ENCODE measurements at regions not wholly inside any gene's neighbourhood (a gene's known extent, or its start where the extent isn't known, plus 50 kb on each side); places are given as distances from the start of the nearest gene placed in this dataset.

GRCh38 chr18:61157451-61157850 lies 175.8 kb upstream of the CDH20 start:
- Mint-ChIP-seq H3K4me3 (no peak overlapping the region), H3K27me3 (ENCODE audit: insufficient read depth) (no peaks in the 10 kb centered on the region), H3K4me1 (peaks cover 6% of the 10 kb centered on the region), H3K27ac (no peak overlapping the region), H3K9me3 (no peaks in the 10 kb centered on the region), H3K36me3 (ENCODE audit: low read depth) (no peaks in the 10 kb centered on the region)
- H3K9me3 ChIP-seq (ENCODE audit: control insufficient read depth, low read length), result no peaks in the 10 kb centered on the region
- H3K4me1 ChIP-seq (ENCODE audit: control insufficient read depth, insufficient read depth, low read length), result no peaks in the 10 kb centered on the region
- H3K27me3 ChIP-seq (ENCODE audit: control insufficient read depth, insufficient read depth, low read length, poor library complexity, severe bottlenecking), result no peaks in the 10 kb centered on the region
- H3K4me3 ChIP-seq (ENCODE audit: low read length), result no peak overlapping the region
- no peaks in the 10 kb centered on the region for H3K36me3 ChIP-seq (ENCODE audit: control insufficient read depth, insufficient read depth, low read length)
- TF ChIP-seq, protein P1, sequence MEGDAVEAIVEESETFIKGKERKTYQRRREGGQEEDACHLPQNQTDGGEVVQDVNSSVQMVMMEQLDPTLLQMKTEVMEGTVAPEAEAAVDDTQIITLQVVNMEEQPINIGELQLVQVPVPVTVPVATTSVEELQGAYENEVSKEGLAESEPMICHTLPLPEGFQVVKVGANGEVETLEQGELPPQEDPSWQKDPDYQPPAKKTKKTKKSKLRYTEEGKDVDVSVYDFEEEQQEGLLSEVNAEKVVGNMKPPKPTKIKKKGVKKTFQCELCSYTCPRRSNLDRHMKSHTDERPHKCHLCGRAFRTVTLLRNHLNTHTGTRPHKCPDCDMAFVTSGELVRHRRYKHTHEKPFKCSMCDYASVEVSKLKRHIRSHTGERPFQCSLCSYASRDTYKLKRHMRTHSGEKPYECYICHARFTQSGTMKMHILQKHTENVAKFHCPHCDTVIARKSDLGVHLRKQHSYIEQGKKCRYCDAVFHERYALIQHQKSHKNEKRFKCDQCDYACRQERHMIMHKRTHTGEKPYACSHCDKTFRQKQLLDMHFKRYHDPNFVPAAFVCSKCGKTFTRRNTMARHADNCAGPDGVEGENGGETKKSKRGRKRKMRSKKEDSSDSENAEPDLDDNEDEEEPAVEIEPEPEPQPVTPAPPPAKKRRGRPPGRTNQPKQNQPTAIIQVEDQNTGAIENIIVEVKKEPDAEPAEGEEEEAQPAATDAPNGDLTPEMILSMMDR (conservative IDR thresholded peaks at IDR 0.05), result no peak
- H3K27ac ChIP-seq (ENCODE audit: low read depth, low read length), result no peak overlapping the region
- H3K9ac ChIP-seq (ENCODE audit: extremely low read depth, low read length, poor library complexity, severe bottlenecking), result no peak overlapping the region
- no peak for DNase-seq
- 87 to 88% methylated on average over 3 to 6 of the region's 6 CpGs for WGBS, 2 experiments (ENCODE audit: insufficient coverage in 1 of 2, insufficient read length in 1 of 2)

DNA sequence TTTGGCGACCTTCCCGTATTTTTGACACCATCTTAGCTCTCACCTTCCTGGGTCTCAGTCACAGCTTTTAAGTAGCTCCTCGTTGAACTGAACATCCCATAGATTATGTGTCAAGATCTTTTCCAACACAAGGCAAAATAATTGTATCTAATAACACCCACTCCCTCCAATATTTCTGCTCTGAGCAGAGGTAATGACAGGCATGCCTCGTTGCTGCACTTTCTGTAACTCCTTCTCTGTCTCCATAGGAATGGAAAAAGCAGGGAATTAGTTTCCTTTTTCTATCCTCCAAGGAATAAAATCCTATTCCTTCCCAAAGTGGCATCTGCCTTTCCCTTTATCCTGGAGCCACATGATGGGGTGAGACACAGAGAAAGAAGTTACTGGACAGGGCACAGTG lies 174.0 kb upstream of the CDH20 start:
- H3K9me3 Mint-ChIP-seq, result no peaks in the 10 kb centered on the region
- TF ChIP-seq, protein P1 (conservative IDR thresholded peaks at IDR 0.05), result no peak
- H3K27me3 Mint-ChIP-seq (ENCODE audit: insufficient read depth), result no peaks in the 10 kb centered on the region
- no peak overlapping the region for H3K4me3 ChIP-seq (ENCODE audit: low read length)
- no peaks in the 10 kb centered on the region for H3K27me3 ChIP-seq (ENCODE audit: control insufficient read depth, insufficient read depth, low read length, poor library complexity, severe bottlenecking)
- DNase-seq, result no peak
- no peaks in the 10 kb centered on the region for H3K4me1 ChIP-seq (ENCODE audit: control insufficient read depth, insufficient read depth, low read length)
- H3K27ac Mint-ChIP-seq, result no peak overlapping the region
- no peaks in the 10 kb centered on the region for H3K36me3 Mint-ChIP-seq (ENCODE audit: low read depth)
- H3K9me3 ChIP-seq (ENCODE audit: control insufficient read depth, low read length), result no peaks in the 10 kb centered on the region
- H3K27ac ChIP-seq (ENCODE audit: low read depth, low read length), result no peak overlapping the region
- H3K4me1 Mint-ChIP-seq, result peaks cover 13% of the 10 kb centered on the region
- H3K36me3 ChIP-seq (ENCODE audit: control insufficient read depth, insufficient read depth, low read length), result no peaks in the 10 kb centered on the region
- no peak overlapping the region for H3K4me3 Mint-ChIP-seq
- H3K9ac ChIP-seq (ENCODE audit: extremely low read depth, low read length, poor library complexity, severe bottlenecking), result no peak overlapping the region
- 92 to 97% methylated on average over 3 to 4 of the region's 4 CpGs for WGBS, 2 experiments (ENCODE audit: insufficient coverage in 1 of 2, insufficient read length in 1 of 2)

- TF ChIP-seq, protein P1 (conservative IDR thresholded peaks at IDR 0.05), result no peak
Observed at GRCh38 chr18:61164321-61164720, 168.9 kb upstream of the CDH20 start.

More at GRCh38 chr18:61164321-61164720, 168.9 kb upstream of the CDH20 start:
- WGBS, 2 experiments (ENCODE audit: insufficient coverage in 1 of 2, insufficient read length in 1 of 2), result 85 to 89% methylated on average over 1 of the region's 1 CpG
- Mint-ChIP-seq H3K36me3 (ENCODE audit: low read depth) (no peaks in the 10 kb centered on the region), H3K9me3 (peaks cover 1% of the 10 kb centered on the region), H3K27ac (no peak overlapping the region), H3K4me3 (no peak overlapping the region), H3K4me1 (peaks cover 13% of the 10 kb centered on the region), H3K27me3 (ENCODE audit: insufficient read depth) (no peaks in the 10 kb centered on the region)
- Histone ChIP-seq H3K4me3 (ENCODE audit: low read length) (no peak overlapping the region), H3K36me3 (ENCODE audit: control insufficient read depth, insufficient read depth, low read length) (no peaks in the 10 kb centered on the region), H3K9me3 (ENCODE audit: control insufficient read depth, low read length) (no peaks in the 10 kb centered on the region), H3K4me1 (ENCODE audit: control insufficient read depth, insufficient read depth, low read length) (no peaks in the 10 kb centered on the region), H3K27me3 (ENCODE audit: control insufficient read depth, insufficient read depth, low read length, poor library complexity, severe bottlenecking) (no peaks in the 10 kb centered on the region), H3K27ac (ENCODE audit: low read depth, low read length) (no peak overlapping the region), H3K9ac (ENCODE audit: extremely low read depth, low read length, poor library complexity, severe bottlenecking) (no peak overlapping the region)
- DNase-seq, result no peak
